22Rv1 (cell line): ENCODE measurements at regions not wholly inside any gene's neighbourhood (a gene's known extent, or its start where the extent isn't known, plus 50 kb on each side); places are given as distances from the start of the nearest gene placed in this dataset.

Experiments used
- CTCF ChIP-seq: fragments of 450-650 bp; IDR thresholded peaks from 2 replicates; pipeline ENCODE4 v1.5.1; 2017; ENCODE audit warnings: mild to moderate bottlenecking
- ZFX ChIP-seq: fragments of 450-650 bp; IDR thresholded peaks from 2 replicates; pipeline ENCODE4 v1.6.1; 2017; ENCODE audit warnings: antibody characterized with exemption, borderline replicate concordance

DNA sequence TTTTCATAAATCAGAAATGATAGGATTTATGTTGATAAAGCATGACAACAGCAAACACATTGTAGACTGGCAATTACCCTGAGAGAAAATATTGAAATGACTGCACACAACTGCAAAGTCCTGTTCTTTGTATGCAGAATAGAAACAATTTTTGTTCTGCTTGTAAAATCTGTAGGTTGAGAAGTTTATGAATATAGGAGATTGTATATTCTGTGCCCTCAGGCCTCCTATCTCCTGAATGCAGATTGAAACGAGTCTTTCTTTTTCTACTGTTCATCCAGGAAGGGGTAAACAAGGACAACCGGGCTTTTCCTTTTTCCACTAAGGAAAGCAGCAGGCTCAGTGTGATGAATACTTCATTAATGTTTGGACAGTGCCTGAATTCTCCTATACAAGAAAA, 95.0 kb upstream of the HAPLN1 start:
- TF ChIP-seq CTCF (no peak), ZFX (no peak)
